Peyer's patch (tissue), 4 donors: ENCODE measurements at regions not wholly inside any gene's neighbourhood (a gene's known extent, or its start where the extent isn't known, plus 50 kb on each side); places are given as distances from the start of the nearest gene placed in this dataset.

Source experiments
- DNase-seq, 3 donors: peaks; one replicate each; pipeline ENCODE4 v3.0.0-alpha.2; 2017 to 2019
- H3K27ac ChIP-seq, 4 donors: fragments of 200-600 bp; sonication (generic); one replicate each; pipeline ENCODE4 v1.5.1; 2016 to 2019
- H3K27me3 ChIP-seq, 2 donors: fragments of 200-600 bp; sonication (generic); one replicate each; pipeline ENCODE4 v1.5.1; 2019
- H3K36me3 ChIP-seq, 3 donors: fragments of 200-600 bp; sonication (generic); one replicate each; pipeline ENCODE4 v1.5.1; 2016 to 2019
- H3K4me1 ChIP-seq, 4 donors: fragments of 200-600 bp; sonication (generic); one replicate each; pipeline ENCODE4 v1.5.1; 2016 to 2019
- H3K4me3 ChIP-seq, 4 donors: fragments of 200-600 bp; sonication (generic); 1 replicate in 3 of 4; 2 replicates in 1 of 4; pipeline ENCODE4 v1.5.1; 2016 to 2019; ENCODE audit warnings: mild to moderate bottlenecking in 1 of 4
- H3K9me3 ChIP-seq, 4 donors: fragments of 200-600 bp; sonication (generic); one replicate each; pipeline ENCODE4 v1.5.1; 2016 to 2019; ENCODE audit warnings: mild to moderate bottlenecking in 1 of 4
- CTCF ChIP-seq, 6 experiments: fragments of 450-650 bp in 4 of 6; fragments of 200-600 bp in 2 of 6; sonication (generic) in 1 of 6; IDR thresholded peaks; one replicate each; pipeline ENCODE4 v1.5.1; 2017 to 2019; ENCODE audit warnings: antibody characterized with exemption in 6 of 6, mild to moderate bottlenecking in 3 of 6, moderate library complexity in 1 of 6
- POLR2A ChIP-seq, 2 donors: fragments of 450-650 bp; IDR thresholded peaks; one replicate each; pipeline ENCODE4 v1.5.1; 2017; ENCODE audit warnings: antibody characterized with exemption in 2 of 2, mild to moderate bottlenecking in 2 of 2, moderate library complexity in 2 of 2

GRCh38 chr3:161740421-161740820, 243.8 kb downstream of the OTOL1 start:
- Histone ChIP-seq H3K27me3 (no peaks in the 10 kb centered on the region), H3K27ac (no peak overlapping the region), H3K9me3 (no peaks in the 10 kb centered on the region), H3K36me3 (no peaks in the 10 kb centered on the region), H3K4me1 (no peaks in the 10 kb centered on the region), H3K4me3 (no peak overlapping the region)
- TF ChIP-seq POLR2A (IDR thresholded peaks at IDR 0.05) (no peak), CTCF (IDR thresholded peaks at IDR 0.05) (no peak)
- no peak for DNase-seq

- TF ChIP-seq POLR2A (IDR thresholded peaks at IDR 0.05), result no peak
- no peak for TF ChIP-seq CTCF (IDR thresholded peaks at IDR 0.05)
Observed at GRCh38 chr3:161744366-161744765, 247.8 kb downstream of the OTOL1 start.

GRCh38 chr3:161745741-161746140, 249.1 kb downstream of the OTOL1 start:
- no peaks in the 10 kb centered on the region for H3K27me3 ChIP-seq
- no peaks in the 10 kb centered on the region for H3K4me1 ChIP-seq
- no peak overlapping the region for H3K27ac ChIP-seq
- DNase-seq, result no peak
- no peaks in the 10 kb centered on the region for H3K9me3 ChIP-seq
- TF ChIP-seq CTCF (IDR thresholded peaks at IDR 0.05) (no peak), POLR2A (IDR thresholded peaks at IDR 0.05) (no peak)
- H3K36me3 ChIP-seq, result no peaks in the 10 kb centered on the region
- H3K4me3 ChIP-seq, result no peak overlapping the region

More at GRCh38 chr3:161744366-161744765, 247.8 kb downstream of the OTOL1 start:
- no peak for DNase-seq
- Histone ChIP-seq H3K9me3 (no peaks in the 10 kb centered on the region), H3K36me3 (no peaks in the 10 kb centered on the region), H3K27me3 (no peaks in the 10 kb centered on the region), H3K27ac (no peak overlapping the region), H3K4me3 (no peak overlapping the region), H3K4me1 (no peaks in the 10 kb centered on the region)

- no peak overlapping the region for H3K4me3 ChIP-seq
- TF ChIP-seq POLR2A (IDR thresholded peaks at IDR 0.05) (no peak), CTCF (IDR thresholded peaks at IDR 0.05) (no peak)
- DNase-seq, result no peak
- H3K36me3 ChIP-seq, result no peaks in the 10 kb centered on the region
- H3K9me3 ChIP-seq, result no peaks in the 10 kb centered on the region
- H3K27me3 ChIP-seq, result no peaks in the 10 kb centered on the region
- H3K27ac ChIP-seq, result no peak overlapping the region
- no peaks in the 10 kb centered on the region for H3K4me1 ChIP-seq
Observed at GRCh38 chr3:161748049-161748448, 251.4 kb downstream of the OTOL1 start.

GRCh38 chr3:161754420-161755053, 257.9 kb downstream of the OTOL1 start:
- TF ChIP-seq POLR2A (IDR thresholded peaks at IDR 0.05), result no peak
- TF ChIP-seq CTCF (IDR thresholded peaks at IDR 0.05), result no peak
- Histone ChIP-seq H3K27ac (no peak overlapping the region), H3K4me3 (no peak overlapping the region), H3K36me3 (no peaks in the 10 kb centered on the region), H3K9me3 (no peaks in the 10 kb centered on the region), H3K27me3 (no peaks in the 10 kb centered on the region), H3K4me1 (no peaks in the 10 kb centered on the region)
- no peak for DNase-seq

- H3K4me1 ChIP-seq, result no peaks in the 10 kb centered on the region
Observed at GRCh38 chr3:161759444-161759843, 262.8 kb downstream of the OTOL1 start.

More at GRCh38 chr3:161759444-161759843, 262.8 kb downstream of the OTOL1 start:
- Histone ChIP-seq H3K27me3 (no peaks in the 10 kb centered on the region), H3K36me3 (no peaks in the 10 kb centered on the region), H3K4me3 (no peak overlapping the region), H3K9me3 (no peaks in the 10 kb centered on the region), H3K27ac (no peak overlapping the region)
- TF ChIP-seq CTCF (IDR thresholded peaks at IDR 0.05) (no peak), POLR2A (IDR thresholded peaks at IDR 0.05) (no peak)
- DNase-seq, result no peak
